Hepatocyte (in vitro differentiated cells): ENCODE measurements at regions not wholly inside any gene's neighbourhood (a gene's known extent, or its start where the extent isn't known, plus 50 kb on each side); places are given as distances from the start of the nearest gene placed in this dataset.

Experiments used
- EZH2 ChIP-seq: fragments of 200-600 bp; sonication (generic); IDR thresholded peaks from 2 replicates; pipeline ENCODE4 v1.6.1; 2016; ENCODE audit warnings: antibody characterized with exemption, mild to moderate bottlenecking, borderline replicate concordance
- EZH2phosphoT487 ChIP-seq: fragments of 200-600 bp; sonication (generic); IDR thresholded peaks from one replicate; pipeline ENCODE4 v1.6.1; 2018; ENCODE audit warnings: antibody characterized with exemption, mild to moderate bottlenecking, low read depth, moderate library complexity; ENCODE audit not compliant: unreplicated experiment, severe bottlenecking
- TF ChIP-seq, protein P1 (sequence below): fragments of 200-600 bp; sonication (generic); IDR thresholded peaks from 2 replicates; pipeline ENCODE4 v1.5.1; 2016; ENCODE audit warnings: antibody characterized with exemption, mild to moderate bottlenecking; ENCODE audit not compliant: poor library complexity

GRCh38 chr4:188650516-188650915 is 511.3 kb downstream of the TRIML1 start:
- TF ChIP-seq, protein P1, sequence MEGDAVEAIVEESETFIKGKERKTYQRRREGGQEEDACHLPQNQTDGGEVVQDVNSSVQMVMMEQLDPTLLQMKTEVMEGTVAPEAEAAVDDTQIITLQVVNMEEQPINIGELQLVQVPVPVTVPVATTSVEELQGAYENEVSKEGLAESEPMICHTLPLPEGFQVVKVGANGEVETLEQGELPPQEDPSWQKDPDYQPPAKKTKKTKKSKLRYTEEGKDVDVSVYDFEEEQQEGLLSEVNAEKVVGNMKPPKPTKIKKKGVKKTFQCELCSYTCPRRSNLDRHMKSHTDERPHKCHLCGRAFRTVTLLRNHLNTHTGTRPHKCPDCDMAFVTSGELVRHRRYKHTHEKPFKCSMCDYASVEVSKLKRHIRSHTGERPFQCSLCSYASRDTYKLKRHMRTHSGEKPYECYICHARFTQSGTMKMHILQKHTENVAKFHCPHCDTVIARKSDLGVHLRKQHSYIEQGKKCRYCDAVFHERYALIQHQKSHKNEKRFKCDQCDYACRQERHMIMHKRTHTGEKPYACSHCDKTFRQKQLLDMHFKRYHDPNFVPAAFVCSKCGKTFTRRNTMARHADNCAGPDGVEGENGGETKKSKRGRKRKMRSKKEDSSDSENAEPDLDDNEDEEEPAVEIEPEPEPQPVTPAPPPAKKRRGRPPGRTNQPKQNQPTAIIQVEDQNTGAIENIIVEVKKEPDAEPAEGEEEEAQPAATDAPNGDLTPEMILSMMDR: no peak
- TF ChIP-seq EZH2 (no peak), EZH2phosphoT487 (no peak)
